Brain pericyte (primary cell): ENCODE measurements at regions not wholly inside any gene's neighbourhood (a gene's known extent, or its start where the extent isn't known, plus 50 kb on each side); places are given as distances from the start of the nearest gene placed in this dataset.
"Not testable (repeated sequence)": the region's sequence is repeated elsewhere in the genome, so short reads cannot be mapped to it uniquely, and the experiment has no call there.

Source experiments
- DNase-seq: peaks from one replicate; pipeline ENCODE4 v3.0.0-alpha.2; 2012; ENCODE audit warnings: low read depth, low spot score

DNA sequence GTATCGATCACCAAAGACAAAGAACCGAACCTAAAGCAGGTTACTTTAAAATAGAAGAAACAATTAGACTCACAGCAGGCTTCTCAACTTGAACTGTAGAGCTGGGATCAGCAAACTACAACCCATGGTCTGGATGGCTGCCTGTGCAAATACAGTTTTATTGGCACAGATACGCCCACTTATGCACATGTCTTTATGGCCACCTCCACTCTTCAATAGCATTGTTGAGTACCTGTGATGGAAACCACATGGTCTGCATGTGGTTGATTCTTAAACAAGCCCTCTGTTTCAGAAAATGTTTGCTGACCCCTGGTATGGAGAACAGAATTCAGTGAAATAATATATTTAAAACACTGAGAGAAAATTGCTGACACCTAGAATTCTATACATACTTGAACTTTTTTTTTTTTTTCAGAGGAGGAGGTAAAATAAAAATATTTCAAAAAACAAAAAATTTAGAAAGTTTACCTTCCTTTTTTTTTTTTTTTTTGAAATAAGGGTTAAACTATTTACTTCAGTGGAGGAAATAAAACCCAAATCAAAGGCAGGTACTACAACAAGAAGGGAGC is 263.8 kb upstream of the ATP10A start:
- no peak for DNase-seq

DNA sequence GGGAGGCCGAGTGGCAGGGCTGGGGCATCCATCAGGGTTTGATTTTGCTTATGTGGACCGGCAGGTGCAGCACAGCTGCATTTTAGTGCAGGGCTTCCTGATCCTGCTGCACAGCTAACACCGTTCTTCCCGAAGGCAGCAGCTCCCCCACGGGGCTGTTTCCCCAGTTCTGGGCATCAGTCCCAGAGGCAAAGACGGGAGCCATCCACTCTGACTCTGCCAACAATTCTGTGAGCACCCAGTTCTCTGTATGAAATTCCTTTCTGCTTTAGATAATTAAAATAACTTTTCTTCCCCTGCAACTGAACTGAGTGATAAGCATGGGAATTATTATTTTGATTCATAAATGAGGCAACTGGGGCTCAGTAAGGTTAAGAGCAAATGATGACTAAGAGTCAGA is 262.9 kb upstream of the ATP10A start:
- DNase-seq: no peak

DNA sequence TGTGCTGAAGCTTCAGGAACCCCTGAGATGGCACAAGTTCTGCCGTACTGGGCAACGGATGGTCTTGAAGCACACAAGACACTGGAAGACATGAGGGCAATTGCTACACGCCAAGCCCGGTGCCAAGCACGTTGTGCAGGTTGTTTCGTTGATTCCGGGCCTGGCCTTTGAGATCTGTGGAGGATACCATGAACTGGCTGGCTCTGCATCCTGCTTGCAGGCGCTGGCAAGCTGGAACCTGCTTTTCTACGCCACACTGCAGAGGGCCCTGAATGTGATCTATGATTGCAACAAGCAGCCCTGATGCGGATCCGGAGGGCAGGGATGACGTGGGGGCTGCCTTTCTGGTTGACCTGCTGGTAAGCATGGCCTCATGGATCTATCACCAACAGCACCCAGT is 262.5 kb upstream of the ATP10A start:
- DNase-seq: no peak

DNA sequence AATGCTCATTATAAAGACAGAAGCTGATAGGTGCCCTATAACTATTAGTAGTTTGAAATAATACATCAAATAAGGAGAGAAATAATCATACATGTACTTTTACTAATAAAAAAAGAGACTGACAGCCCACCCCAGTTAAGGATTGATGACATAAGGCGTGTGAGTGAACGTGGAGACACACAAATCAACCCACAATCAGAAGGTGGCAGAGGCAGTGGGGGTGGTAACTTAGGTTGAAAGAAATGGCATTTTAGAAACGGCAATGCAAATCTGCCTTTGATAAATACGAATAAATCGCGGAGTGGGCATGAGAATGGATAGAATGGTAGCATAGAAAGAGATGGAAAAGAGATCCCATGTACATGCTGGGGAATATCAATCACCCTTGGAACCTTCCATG is 256.2 kb upstream of the ATP10A start:
- DNase-seq: no peak

GRCh38 chr15:26115229-26115943 is 252.3 kb upstream of the ATP10A start:
- DNase-seq: no peak

DNA sequence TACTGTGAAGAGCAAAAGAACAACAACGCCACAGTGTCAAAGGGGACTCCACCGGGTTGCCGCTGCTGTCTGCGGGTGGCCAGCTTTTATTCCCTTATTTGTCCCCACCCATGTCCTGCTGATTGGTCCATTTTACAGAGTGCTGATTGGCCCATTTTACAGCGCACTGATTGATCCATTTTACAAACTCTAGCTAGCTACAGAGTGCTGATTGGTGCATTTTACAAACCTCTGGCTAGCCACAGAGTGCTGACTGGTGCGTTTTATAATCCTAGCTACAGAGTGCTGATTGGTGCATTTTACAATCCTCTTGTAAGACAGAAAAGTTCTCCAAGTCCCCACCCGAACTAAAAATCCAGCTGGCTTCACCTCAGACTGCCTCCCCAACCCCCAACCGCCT is 251.0 kb upstream of the ATP10A start:
- not testable (repeated sequence) for DNase-seq

GRCh38 chr15:26113296-26113695 is 250.2 kb upstream of the ATP10A start:
- DNase-seq: no peak

DNA sequence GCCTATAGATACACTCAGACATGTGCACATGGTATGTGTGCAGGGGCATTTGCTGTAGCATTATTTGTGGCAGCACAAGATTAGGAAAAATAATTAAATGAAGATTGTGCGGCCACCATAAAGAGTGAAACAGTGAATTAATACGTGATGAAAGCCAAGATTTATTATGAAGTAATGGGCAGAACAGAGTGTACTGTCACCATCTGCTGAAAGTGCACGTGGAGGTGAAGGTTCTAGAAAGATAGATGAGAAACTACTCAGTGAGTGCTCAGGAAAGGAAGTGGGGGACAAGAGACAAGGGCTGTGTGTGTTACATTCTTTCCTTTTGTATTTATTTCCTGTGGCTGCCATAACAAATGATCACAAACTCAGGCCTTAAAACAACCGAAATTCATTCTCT is 246.1 kb upstream of the ATP10A start:
- no peak for DNase-seq

GRCh38 chr15:26106556-26106955 is 243.4 kb upstream of the ATP10A start:
- DNase-seq: no peak

GRCh38 chr15:26103002-26103404 is 239.9 kb upstream of the ATP10A start:
- DNase-seq: no peak

DNA sequence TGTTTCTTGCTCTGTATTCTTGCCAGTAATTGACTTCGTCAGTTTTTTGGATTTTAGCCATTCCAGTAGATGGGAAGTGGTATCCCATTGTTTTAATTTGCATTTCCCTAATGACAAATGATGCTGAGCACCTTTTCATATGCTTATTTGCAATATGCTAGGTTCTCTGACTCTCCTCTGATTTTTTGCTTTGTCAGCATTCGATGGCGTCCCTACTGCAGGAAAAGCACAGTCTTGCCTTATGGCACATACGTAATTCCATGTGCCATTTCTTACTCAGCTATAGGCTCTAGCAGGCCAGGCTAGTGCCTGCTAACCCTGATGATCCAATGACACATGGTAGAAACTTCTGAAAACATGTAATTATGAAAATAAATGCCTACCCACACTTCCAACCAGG is 239.2 kb upstream of the ATP10A start:
- no peak for DNase-seq

GRCh38 chr15:26101443-26101842 is 238.3 kb upstream of the ATP10A start:
- no peak for DNase-seq

DNA sequence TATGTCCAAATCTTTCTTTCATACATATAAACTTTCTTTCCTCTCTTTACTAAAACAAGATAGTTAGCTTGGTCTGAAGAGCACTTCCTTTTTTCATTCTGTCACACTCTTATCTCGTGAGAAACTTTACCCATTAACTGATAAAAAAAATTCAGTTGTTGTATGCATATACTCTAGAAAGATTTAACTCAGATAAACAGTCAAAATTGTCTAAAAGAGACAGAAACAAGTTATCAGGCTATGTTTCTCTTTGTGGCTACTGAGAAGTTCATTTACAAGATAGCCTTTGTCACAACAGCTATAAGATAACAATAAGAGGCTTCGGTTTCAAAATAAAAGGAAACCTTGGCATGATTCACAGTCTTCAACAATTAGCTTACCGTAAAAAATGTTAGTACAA is 235.7 kb upstream of the ATP10A start:
- DNase-seq: no peak

DNA sequence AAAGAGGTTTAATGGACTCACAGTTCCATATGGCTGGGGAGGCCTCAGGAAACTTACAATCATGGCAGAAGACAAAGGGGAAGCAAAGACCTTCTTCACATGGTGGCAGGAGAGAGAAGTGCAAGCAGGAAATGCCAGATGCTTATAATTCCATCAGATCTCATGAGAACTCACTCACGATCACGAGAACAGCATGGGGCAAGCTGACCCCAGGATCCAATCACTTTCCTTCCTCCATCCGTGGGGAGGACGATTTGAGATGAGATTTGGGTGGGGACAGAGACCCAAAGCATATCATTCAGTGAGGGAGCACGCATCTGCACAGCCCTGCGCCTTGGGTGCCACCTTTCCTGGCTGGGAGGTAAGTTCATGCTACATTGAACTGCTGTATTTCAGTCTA is 234.1 kb upstream of the ATP10A start:
- DNase-seq: no peak

DNA sequence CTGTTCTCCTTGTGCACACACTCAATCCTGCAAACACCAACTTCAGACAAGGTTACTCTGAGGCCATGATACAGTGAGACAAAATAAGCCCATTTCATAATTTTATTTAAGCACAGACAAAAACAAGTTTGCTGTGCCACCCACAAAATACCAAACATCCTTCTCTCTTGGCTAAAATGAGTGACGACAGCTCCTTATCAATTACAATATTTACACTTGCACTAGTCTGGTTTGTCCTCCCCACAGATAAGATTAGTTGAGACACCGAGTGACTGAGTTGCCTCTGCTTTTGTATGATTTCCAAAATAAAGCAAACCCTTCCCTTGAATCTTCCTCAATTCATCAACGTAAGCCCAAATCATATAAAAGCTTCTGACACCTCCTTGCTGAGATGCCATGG is 233.5 kb upstream of the ATP10A start:
- no peak for DNase-seq

DNA sequence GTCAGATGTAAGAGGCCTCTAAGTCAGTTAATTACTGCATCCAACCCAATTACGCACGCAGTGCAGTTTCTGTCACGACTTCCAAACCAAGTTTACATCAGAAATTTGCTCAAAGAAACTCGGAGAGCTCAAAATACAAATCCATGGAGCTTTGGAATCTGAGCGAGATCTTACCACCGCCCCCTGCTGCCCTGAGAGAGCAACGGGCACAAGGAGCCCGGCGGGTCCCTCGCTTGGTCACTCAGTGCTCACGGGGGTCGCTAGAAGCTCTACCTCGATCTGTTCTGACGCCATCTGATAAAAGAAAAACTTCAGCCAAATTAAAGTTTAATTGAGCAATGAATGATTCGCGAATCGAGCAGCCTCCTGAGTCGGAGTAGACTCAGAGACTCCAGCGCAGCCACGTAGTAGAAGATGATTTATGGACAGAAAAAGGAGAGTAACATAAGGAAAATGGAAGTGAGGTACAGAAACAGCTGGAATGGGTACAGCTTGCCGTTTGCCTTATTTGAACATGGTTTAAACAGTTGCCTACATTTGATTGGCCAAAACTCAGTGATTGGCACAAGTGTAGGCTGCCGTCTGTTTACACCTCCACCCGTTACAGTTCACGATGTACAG is 232.7 kb upstream of the ATP10A start:
- DNase-seq: no peak

GRCh38 chr15:26091184-26091583 is 228.1 kb upstream of the ATP10A start:
- no peak for DNase-seq

GRCh38 chr15:26087881-26088280 is 224.8 kb upstream of the ATP10A start:
- DNase-seq: no peak

DNA sequence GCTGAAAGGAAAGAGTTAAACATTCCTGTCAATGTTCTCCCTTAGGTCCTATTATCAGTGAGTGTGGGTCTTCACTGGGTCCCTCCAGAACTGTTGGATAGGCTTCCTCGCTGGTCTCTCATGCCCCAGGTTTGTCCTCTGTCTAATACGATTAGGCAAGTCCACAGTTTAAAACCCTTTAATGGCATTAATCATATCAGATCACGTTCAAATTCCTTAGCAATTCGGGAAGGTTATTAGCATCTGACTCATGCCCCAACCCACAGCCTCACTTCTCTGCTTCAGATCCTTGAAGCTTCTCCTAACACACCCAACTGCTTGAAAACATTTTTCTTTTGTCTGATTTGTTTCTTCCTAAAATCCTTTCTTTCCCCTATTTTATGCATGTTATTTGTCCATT is 224.3 kb upstream of the ATP10A start:
- DNase-seq: no peak

GRCh38 chr15:26084771-26085170 is 221.6 kb upstream of the ATP10A start:
- DNase-seq: no peak

DNA sequence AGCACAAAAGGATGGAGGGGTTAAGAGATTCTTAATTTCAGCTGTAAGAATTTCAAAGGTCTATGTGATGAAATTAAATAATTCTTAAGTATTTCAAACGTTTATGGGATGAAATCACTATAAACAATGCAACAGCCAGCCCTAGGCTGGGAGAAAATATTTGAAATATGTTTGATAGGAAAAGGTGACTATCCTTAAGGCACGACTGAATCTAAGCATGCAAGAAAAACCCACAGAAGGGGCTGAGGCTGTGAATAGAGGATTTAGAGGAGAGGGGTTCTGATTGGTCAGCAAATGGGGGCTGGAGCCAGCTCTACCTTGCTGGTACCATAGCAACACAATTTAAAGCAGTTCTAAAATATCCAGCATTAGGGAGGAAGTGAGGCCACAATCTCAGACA is 220.8 kb upstream of the ATP10A start:
- DNase-seq: no peak

DNA sequence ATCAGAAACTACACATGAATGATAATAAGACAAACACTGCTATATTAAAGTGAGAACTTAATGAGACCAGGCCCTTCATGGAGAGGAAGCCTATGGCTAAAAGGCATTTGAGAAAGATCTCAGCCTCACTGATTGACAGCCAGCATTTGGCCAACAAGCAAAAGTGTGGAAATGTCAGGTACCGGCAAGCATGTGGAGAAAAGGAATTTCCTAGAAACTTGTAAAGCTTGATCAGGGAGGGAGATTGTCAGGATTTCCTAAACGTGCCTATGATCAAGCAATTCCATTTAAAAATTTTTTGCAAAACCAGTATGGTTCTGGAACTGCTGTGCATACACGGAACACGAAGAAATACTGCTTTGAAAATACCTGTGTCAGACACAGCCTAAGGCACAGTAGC is 220.3 kb upstream of the ATP10A start:
- no peak for DNase-seq
